T47D (cell line): ENCODE measurements at regions not wholly inside any gene's neighbourhood (a gene's known extent, or its start where the extent isn't known, plus 50 kb on each side); places are given as distances from the start of the nearest gene placed in this dataset.
A peak's percentile ranks its signal among the peaks of the same experiment; 100 is the strongest.
"Not testable (repeated sequence)": the region's sequence is repeated elsewhere in the genome, so short reads cannot be mapped to it uniquely, and the experiment has no call there.

Experiments
- DNase-seq, 2 experiments: peaks; one replicate each; pipeline versions ENCODE4 v3.0.0 to v3.0.0-alpha.2; 2011 to 2012; ENCODE audit warnings: low read depth in 1 of 2, low spot score in 1 of 2
- JUND ChIP-seq: IDR thresholded peaks from 2 replicates; pipeline ENCODE4 v1.6.1; 2012; ENCODE audit warnings: low read depth
- in situ Hi-C: cut with HindIII; loops from 2 replicates; pipeline ENCODE4 v1.10.0; 2016; ENCODE audit warnings: low sequenced_read_pairs, low pct_unique_long_range_greater_than_20kb

DNA sequence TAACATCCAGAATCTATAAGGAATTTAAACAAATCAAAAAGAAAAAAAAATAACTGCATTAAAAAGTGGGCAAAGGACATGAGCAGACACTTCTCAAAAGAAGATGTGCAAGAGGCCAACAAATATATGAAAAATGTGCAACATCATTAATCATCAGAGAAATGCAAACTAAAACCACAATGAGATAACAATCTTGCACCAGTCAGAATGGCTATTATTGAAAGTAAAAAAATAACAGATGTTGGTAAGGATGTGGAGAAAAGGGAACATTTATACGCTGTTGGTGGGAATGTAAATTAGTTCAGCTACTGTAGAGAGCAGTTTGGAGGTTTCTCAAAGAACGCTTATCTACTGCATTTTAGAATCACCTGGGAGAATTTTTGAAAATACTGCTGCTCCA is 186.1 kb downstream of the OTOL1 start:
- no peak for TF ChIP-seq JUND
- in situ Hi-C loops, result no loop called here
- no peak for DNase-seq

DNA sequence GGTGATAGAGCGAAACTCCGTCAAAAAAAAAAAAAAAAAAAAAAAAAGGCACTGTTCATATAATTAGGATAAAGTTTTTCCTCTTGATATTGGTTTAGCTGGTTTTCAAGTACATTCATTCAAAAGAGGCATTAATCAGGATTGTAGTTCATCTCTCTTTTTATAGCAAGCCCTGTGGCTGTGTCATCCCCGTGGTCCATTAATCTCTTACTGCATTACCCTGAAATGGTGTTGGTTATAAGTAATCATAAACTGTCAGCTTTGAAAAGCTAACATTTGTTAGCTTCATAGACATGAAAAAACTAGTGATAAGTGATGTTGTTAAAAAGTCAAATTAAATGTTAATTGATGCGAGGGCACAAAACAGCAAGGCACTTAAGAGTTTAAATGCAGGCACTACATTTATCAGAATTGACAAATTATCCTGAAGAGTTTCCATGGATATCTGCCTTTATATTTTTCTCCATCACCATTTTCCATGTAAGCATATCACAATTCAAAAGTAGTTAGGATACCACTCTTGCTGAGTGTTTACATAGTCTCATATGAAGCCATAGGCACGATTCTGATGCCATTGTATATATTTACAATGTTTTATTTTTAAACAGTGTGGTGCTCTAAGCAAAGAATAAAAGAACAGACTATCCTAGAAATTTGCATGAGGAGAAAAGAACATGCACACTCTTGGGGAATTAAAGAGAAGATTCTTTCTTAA is 193.1 kb downstream of the OTOL1 start:
- in situ Hi-C loops, result no loop called here
- TF ChIP-seq JUND, result no peak
- DNase-seq, result no peak

DNA sequence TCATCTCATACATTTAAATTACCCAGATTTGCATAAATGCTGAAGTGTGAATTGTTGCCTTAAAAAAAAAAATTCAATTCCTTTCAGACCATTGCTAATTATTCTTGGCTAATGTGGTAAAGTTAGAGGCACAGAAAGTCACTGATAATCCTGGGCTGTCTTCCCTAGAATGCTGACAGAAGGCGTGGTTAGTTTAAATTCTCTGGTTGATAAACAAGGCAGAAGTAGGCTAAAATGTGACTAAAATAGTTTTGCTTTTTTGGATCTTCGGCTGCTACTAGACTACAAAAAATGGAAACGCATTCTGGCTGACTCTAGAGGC is 193.7 kb downstream of the OTOL1 start:
- DNase-seq, result no peak
- no peak for TF ChIP-seq JUND
- in situ Hi-C loops, result no loop called here

GRCh38 chr3:161691677-161692076 is 195.1 kb downstream of the OTOL1 start:
- DNase-seq, result no peak
- TF ChIP-seq JUND, result no peak
- in situ Hi-C loops, result no loop called here

DNA sequence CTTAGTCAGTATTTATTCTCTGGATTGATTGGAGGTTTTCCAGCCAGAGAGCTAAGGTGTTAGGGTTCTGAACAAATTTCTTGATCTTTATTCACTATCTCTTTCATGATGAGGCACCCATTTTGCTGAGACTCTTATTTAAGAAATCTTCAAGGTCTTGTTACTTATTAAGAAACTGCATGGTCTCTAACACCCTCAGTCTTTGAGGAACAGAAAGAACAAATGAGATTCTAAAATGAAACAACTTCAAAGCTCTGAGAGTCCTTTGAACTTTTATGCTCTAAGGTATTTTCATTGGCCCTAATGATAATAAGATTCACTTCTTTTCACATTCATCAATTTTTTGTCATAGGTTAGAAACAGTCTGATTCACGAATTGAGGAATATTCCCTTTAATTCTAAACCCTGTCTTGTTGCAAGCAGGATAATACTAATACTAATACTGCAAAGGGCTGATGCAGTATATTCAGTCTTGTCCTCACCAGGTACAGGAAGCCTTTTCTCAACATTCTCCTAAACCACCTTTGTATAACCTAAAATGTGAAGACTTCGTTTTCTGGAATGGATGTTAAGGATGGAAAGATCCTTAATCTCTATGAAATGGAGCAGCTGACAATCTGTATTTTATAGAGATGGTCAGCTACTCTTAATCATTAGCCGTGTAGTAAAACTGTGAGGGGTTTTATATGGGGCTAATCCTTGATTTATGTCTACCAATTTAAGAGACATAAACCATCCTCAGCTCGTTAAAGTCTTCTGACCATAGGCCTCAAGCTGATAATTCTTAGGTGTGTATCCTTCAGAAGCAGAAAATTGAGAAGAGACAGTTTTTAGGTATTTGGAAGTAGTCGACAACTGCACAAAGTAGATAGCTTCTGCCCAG is 198.3 kb downstream of the OTOL1 start:
- no peak for TF ChIP-seq JUND
- in situ Hi-C loops, result no loop called here
- DNase-seq, result no peak

DNA sequence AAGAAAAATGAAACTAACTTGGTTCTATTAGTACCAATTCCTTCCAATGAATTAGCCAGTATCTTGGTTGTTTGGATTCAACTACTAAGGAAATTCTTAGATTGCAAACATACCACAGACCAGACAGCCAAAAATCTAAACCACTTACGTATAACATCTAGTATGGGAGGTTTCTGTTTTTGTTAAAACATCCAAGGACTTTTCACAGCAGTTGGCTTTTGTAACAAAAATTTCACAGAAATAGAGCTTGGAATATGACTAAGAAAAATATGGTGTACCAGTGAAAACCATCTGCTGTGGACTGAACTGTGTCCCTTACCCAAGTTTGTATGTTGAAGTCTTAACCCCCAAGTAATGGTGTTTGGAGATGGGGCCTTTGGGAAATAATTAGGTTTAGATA is 199.2 kb downstream of the OTOL1 start:
- in situ Hi-C loops, result no loop called here
- no peak for DNase-seq
- no peak for TF ChIP-seq JUND

DNA sequence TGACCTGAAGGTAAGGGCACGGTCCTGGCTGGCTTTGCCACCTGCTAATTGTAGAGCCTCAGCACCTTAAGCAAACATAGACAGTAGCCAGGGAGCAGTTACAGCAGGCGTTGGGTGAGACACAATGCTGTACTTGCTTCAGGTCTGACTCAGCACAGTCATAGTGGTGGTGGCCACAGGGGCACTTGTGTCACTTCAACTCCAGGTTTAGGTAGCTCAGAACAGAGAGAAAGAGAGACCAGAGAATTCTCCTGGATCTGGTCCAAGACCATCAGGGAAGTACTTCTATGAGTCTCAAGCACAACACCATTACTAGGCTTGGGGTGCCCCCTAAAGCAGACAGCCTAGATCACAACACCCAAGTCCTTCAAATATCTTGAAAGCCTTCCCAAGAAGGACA is 204.4 kb downstream of the OTOL1 start:
- in situ Hi-C loops, result no loop called here
- peak in 1 of 2 experiments; percentile 60 for DNase-seq
- no peak for TF ChIP-seq JUND

- in situ Hi-C loops, DNase-seq: not testable (repeated sequence)
These were observed 210.6 kb downstream of the OTOL1 start for GRCh38 chr3:161707253-161707652.

DNA sequence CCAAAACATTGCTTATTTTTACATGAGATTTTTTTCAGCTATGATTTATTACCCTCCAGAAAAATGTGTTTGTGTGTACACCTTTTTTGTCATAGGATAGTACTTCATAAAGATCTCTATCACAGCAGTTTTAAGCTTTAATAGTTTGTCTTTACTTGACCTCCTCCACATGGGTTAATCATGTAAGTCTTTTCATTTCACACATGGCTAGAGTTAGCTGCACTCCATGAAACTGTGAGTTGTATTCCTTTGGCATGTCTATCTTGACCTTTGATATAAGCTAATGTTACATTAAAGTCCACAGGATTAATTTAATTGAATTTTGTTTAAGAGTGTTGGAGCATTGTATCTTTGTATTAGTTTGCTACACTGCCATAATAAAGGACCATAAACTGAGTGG is 217.1 kb downstream of the OTOL1 start:
- DNase-seq, result no peak
- no peak for TF ChIP-seq JUND
- in situ Hi-C loops, result no loop called here

GRCh38 chr3:161731968-161732367 is 235.4 kb downstream of the OTOL1 start:
- no peak for TF ChIP-seq JUND
- no peak for DNase-seq
- in situ Hi-C loops, result no loop called here

- no peak for DNase-seq
- TF ChIP-seq JUND, result no peak
- in situ Hi-C loops, result no loop called here
These were observed 240.6 kb downstream of the OTOL1 start for GRCh38 chr3:161737171-161737570.

- no peak for DNase-seq
- in situ Hi-C loops, result no loop called here
- TF ChIP-seq JUND, result no peak
These were observed 243.8 kb downstream of the OTOL1 start for GRCh38 chr3:161740421-161740820.

- no peak for DNase-seq
- in situ Hi-C loops, result no loop called here
- no peak for TF ChIP-seq JUND
These were observed 247.8 kb downstream of the OTOL1 start for GRCh38 chr3:161744366-161744765.

DNA sequence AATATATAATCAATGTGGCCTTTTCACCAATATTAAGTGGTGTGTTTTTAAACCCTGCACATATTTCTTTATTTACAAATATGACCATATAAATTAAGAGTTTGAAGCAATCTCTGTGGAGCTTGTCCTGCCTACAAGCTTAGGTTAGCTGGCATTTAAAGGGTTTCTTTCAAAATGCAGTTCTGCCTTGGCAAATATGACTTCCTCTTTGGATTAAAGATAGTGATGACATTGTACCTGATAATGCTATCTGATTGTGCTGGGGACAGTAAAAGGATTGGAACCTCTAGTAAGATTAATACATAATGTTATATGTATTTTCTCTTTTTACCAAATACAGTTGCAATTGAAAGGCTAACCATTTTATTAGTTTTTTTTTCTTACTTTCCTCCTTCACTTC is 249.1 kb downstream of the OTOL1 start:
- DNase-seq, result no peak
- in situ Hi-C loops, result no loop called here
- TF ChIP-seq JUND, result no peak
